ENCODE measurements at regions not wholly inside any gene's neighbourhood (a gene's known extent, or its start where the extent isn't known, plus 50 kb on each side); places are given as distances from the start of the nearest gene placed in this dataset.

DNA sequence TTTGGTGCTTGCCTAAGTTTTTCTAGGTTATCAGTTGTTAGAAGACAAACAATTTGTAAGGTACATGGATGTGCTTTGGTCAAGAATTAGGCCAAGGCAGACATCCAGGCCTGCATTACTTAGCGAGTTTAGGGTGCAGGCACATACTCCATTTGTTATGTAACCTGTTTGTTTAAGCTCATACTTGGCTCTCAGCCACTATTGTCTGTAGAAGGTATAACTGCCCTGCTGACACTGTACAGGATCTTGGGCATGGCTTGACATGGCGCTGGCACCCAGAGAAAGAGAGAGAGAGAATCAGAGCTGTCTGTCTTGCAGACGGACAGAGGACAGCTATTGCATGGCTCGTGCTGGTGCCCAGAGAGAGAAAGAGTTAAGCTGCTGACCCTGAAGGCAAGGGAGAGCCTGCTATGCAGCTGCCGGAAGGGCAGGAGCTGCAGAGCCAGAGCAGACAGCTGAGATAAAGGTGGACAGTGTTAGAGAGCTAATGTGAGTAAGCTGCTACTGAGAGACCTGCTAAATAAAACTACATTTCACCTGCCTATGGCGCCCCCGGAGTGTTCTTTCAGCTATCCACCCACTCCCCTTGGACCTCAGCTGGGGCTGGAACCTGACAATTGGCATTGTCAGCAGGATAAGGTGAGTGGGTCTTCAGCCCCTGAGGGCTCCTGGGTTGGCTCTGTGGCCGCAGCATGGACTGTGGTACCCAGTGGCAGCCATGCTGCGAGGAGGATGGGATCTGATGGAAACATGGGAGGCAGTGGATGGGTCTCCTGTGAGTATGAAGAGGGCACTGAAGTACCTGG is 120.9 kb upstream of the TMEM106B start:
- Histone ChIP-seq H3K18ac (ENCODE audit: low read depth in 1 of 2, low read length in 2 of 2) (no peak overlapping the region), H2BK5ac (ENCODE audit: low read depth, low read length, poor library complexity, severe bottlenecking) (no peak overlapping the region), H2BK15ac (ENCODE audit: low read depth, poor library complexity, severe bottlenecking) (no peak overlapping the region), H2BK12ac (ENCODE audit: low read length in 2 of 2) (no peak overlapping the region), H3K9me3 (ENCODE audit: control insufficient read depth, low read length) (peaks cover 3% of the 10 kb centered on the region), H3K27me3 (ENCODE audit: control insufficient read depth in 1 of 2, insufficient read depth in 1 of 2, low read length in 2 of 2) (no peaks in the 10 kb centered on the region), H3K9ac (ENCODE audit: low read length) (no peak overlapping the region), H3K27ac (ENCODE audit: low read length, poor library complexity, severe bottlenecking) (no peak overlapping the region), H2AK5ac (ENCODE audit: low read length, severe bottlenecking) (no peak overlapping the region), H3K14ac (ENCODE audit: low read length in 2 of 2) (no peak overlapping the region), H4K8ac (ENCODE audit: low read length) (no peak overlapping the region), H3K79me1 (replicated peaks; ENCODE audit: low read length, poor library complexity, severe bottlenecking) (no peaks in the 10 kb centered on the region), H3K23ac (ENCODE audit: low read length in 2 of 2) (no peak overlapping the region), H3K4me2 (ENCODE audit: low read length, poor library complexity, severe bottlenecking) (no peak overlapping the region), H2BK120ac (ENCODE audit: low read depth, low read length) (no peak overlapping the region), H3K4me1 (ENCODE audit: control insufficient read depth, insufficient read depth, low read depth, low read length) (no peaks in the 10 kb centered on the region), H3K4me3 (ENCODE audit: insufficient read depth in 1 of 2, low read depth in 1 of 2, low read length in 2 of 2) (no peak overlapping the region), H2AFZ (ENCODE audit: low read depth, low read length) (no peak overlapping the region), H3K4ac (ENCODE audit: low read depth in 1 of 2, low read length in 2 of 2) (no peak overlapping the region), H4K91ac (ENCODE audit: low read length) (no peak overlapping the region), H3K36me3 (ENCODE audit: control insufficient read depth in 1 of 2, insufficient read depth in 2 of 2, low read depth in 1 of 2, low read length in 2 of 2) (no peaks in the 10 kb centered on the region)
- WGBS = 92% methylated on average over 7 of the region's 9 CpGs
- no peak for DNase-seq

- 94% methylated on average over 5 of the region's 5 CpGs for WGBS
- Histone ChIP-seq H4K8ac (ENCODE audit: low read length) (no peak overlapping the region), H3K23ac (ENCODE audit: low read length in 2 of 2) (no peak overlapping the region), H2BK5ac (ENCODE audit: low read depth, low read length, poor library complexity, severe bottlenecking) (no peak overlapping the region), H3K18ac (ENCODE audit: low read depth in 1 of 2, low read length in 2 of 2) (no peak overlapping the region), H4K91ac (ENCODE audit: low read length) (no peak overlapping the region), H3K36me3 (ENCODE audit: control insufficient read depth in 1 of 2, insufficient read depth in 2 of 2, low read depth in 1 of 2, low read length in 2 of 2) (no peaks in the 10 kb centered on the region), H3K27ac (ENCODE audit: low read length, poor library complexity, severe bottlenecking) (no peak overlapping the region), H3K9me3 (ENCODE audit: control insufficient read depth, low read length) (peaks cover 3% of the 10 kb centered on the region), H2BK12ac (ENCODE audit: low read length in 2 of 2) (no peak overlapping the region), H2BK120ac (ENCODE audit: low read depth, low read length) (no peak overlapping the region), H3K4me1 (ENCODE audit: control insufficient read depth, insufficient read depth, low read depth, low read length) (no peaks in the 10 kb centered on the region), H3K4me2 (ENCODE audit: low read length, poor library complexity, severe bottlenecking) (no peak overlapping the region), H3K4me3 (ENCODE audit: insufficient read depth in 1 of 2, low read depth in 1 of 2, low read length in 2 of 2) (no peak overlapping the region), H3K79me1 (replicated peaks; ENCODE audit: low read length, poor library complexity, severe bottlenecking) (no peaks in the 10 kb centered on the region), H2AFZ (ENCODE audit: low read depth, low read length) (no peak overlapping the region), H2BK15ac (ENCODE audit: low read depth, poor library complexity, severe bottlenecking) (no peak overlapping the region), H3K14ac (ENCODE audit: low read length in 2 of 2) (no peak overlapping the region), H3K9ac (ENCODE audit: low read length) (no peak overlapping the region), H2AK5ac (ENCODE audit: low read length, severe bottlenecking) (no peak overlapping the region), H3K27me3 (ENCODE audit: control insufficient read depth in 1 of 2, insufficient read depth in 1 of 2, low read length in 2 of 2) (no peaks in the 10 kb centered on the region), H3K4ac (ENCODE audit: low read depth in 1 of 2, low read length in 2 of 2) (no peak overlapping the region)
- no peak for DNase-seq
Measured at GRCh38 chr7:12090757-12091221, 120.3 kb upstream of the TMEM106B start.

- H3K23ac ChIP-seq (ENCODE audit: low read length in 2 of 2) = no peak overlapping the region
- no peak overlapping the region for H3K27ac ChIP-seq (ENCODE audit: low read length, poor library complexity, severe bottlenecking)
- no peak overlapping the region for H2BK120ac ChIP-seq (ENCODE audit: low read depth, low read length)
- no peak overlapping the region for H2AFZ ChIP-seq (ENCODE audit: low read depth, low read length)
- no peak overlapping the region for H3K4me2 ChIP-seq (ENCODE audit: low read length, poor library complexity, severe bottlenecking)
- DNase-seq = no peak
- no peak overlapping the region for H3K18ac ChIP-seq (ENCODE audit: low read depth in 1 of 2, low read length in 2 of 2)
- no peak overlapping the region for H2BK15ac ChIP-seq (ENCODE audit: low read depth, poor library complexity, severe bottlenecking)
- H2BK5ac ChIP-seq (ENCODE audit: low read depth, low read length, poor library complexity, severe bottlenecking) = no peak overlapping the region
- H2BK12ac ChIP-seq (ENCODE audit: low read length in 2 of 2) = no peak overlapping the region
- no peak overlapping the region for H3K4ac ChIP-seq (ENCODE audit: low read depth in 1 of 2, low read length in 2 of 2)
- 91% methylated on average over 4 of the region's 4 CpGs for WGBS
- H3K79me1 ChIP-seq (replicated peaks; ENCODE audit: low read length, poor library complexity, severe bottlenecking) = no peaks in the 10 kb centered on the region
- no peaks in the 10 kb centered on the region for H3K27me3 ChIP-seq (ENCODE audit: control insufficient read depth in 1 of 2, insufficient read depth in 1 of 2, low read length in 2 of 2)
- no peak overlapping the region for H2AK5ac ChIP-seq (ENCODE audit: low read length, severe bottlenecking)
- H4K91ac ChIP-seq (ENCODE audit: low read length) = no peak overlapping the region
- no peak overlapping the region for H3K9ac ChIP-seq (ENCODE audit: low read length)
- no peak overlapping the region for H3K14ac ChIP-seq (ENCODE audit: low read length in 2 of 2)
- H3K36me3 ChIP-seq (ENCODE audit: control insufficient read depth in 1 of 2, insufficient read depth in 2 of 2, low read depth in 1 of 2, low read length in 2 of 2) = no peaks in the 10 kb centered on the region
- H3K4me3 ChIP-seq (ENCODE audit: insufficient read depth in 1 of 2, low read depth in 1 of 2, low read length in 2 of 2) = no peak overlapping the region
- H3K9me3 ChIP-seq (ENCODE audit: control insufficient read depth, low read length) = peaks cover 3% of the 10 kb centered on the region
- H3K4me1 ChIP-seq (ENCODE audit: control insufficient read depth, insufficient read depth, low read depth, low read length) = no peaks in the 10 kb centered on the region
- no peak overlapping the region for H4K8ac ChIP-seq (ENCODE audit: low read length)
Measured at GRCh38 chr7:12091231-12091630, 119.9 kb upstream of the TMEM106B start.

DNA sequence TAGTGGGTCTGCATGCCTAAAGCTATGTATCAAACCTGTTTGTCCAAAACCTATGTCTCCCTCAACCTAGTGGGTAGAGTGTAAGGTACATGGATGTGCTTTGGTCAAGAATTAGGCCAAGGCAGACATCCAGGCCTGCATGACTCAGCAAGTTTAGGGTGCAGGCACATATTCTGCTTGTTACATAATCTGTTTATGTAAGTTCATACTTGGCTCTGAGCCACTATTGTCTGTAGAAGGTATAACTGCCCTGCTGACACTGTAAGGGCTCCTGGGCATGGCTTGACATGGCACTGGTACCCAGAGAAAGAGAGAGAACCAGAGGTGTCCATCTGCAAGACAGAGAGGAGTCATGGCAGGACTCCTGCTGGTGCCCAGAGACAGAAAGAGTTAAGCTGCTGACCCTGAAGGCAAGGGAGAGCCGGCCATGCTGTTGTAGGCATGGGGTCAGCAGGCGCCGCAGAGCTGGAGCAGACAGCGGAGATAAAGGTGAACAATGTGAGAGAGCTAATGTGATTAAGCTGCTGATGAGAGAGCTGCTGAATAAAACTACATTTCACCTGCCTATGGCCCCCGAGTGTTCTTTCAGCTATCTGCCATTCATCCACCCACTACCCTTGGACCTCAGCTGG is 118.5 kb upstream of the TMEM106B start:
- Histone ChIP-seq H3K9ac (ENCODE audit: low read length) (no peak overlapping the region), H3K79me1 (replicated peaks; ENCODE audit: low read length, poor library complexity, severe bottlenecking) (no peaks in the 10 kb centered on the region), H3K18ac (ENCODE audit: low read depth in 1 of 2, low read length in 2 of 2) (no peak overlapping the region), H3K4me1 (ENCODE audit: control insufficient read depth, insufficient read depth, low read depth, low read length) (no peaks in the 10 kb centered on the region), H3K23ac (ENCODE audit: low read length in 2 of 2) (no peak overlapping the region), H2BK15ac (ENCODE audit: low read depth, poor library complexity, severe bottlenecking) (no peak overlapping the region), H3K4me3 (ENCODE audit: insufficient read depth in 1 of 2, low read depth in 1 of 2, low read length in 2 of 2) (no peak overlapping the region), H2BK5ac (ENCODE audit: low read depth, low read length, poor library complexity, severe bottlenecking) (no peak overlapping the region), H3K27me3 (ENCODE audit: control insufficient read depth in 1 of 2, insufficient read depth in 1 of 2, low read length in 2 of 2) (no peaks in the 10 kb centered on the region), H3K36me3 (ENCODE audit: control insufficient read depth in 1 of 2, insufficient read depth in 2 of 2, low read depth in 1 of 2, low read length in 2 of 2) (no peaks in the 10 kb centered on the region), H2AFZ (ENCODE audit: low read depth, low read length) (no peak overlapping the region), H4K91ac (ENCODE audit: low read length) (no peak overlapping the region), H2BK12ac (ENCODE audit: low read length in 2 of 2) (no peak overlapping the region), H4K8ac (ENCODE audit: low read length) (no peak overlapping the region), H3K4me2 (ENCODE audit: low read length, poor library complexity, severe bottlenecking) (no peak overlapping the region), H3K4ac (ENCODE audit: low read depth in 1 of 2, low read length in 2 of 2) (no peak overlapping the region), H3K14ac (ENCODE audit: low read length in 2 of 2) (no peak overlapping the region), H2BK120ac (ENCODE audit: low read depth, low read length) (no peak overlapping the region), H3K27ac (ENCODE audit: low read length, poor library complexity, severe bottlenecking) (no peak overlapping the region), H2AK5ac (ENCODE audit: low read length, severe bottlenecking) (no peak overlapping the region), H3K9me3 (ENCODE audit: control insufficient read depth, low read length) (no peaks in the 10 kb centered on the region)
- DNase-seq = no peak
- WGBS = no CpG with 5 or more reads among the region's 5 CpGs

Measured in mesenchymal stem cell (in vitro differentiated cells and primary cell).